Kidney (tissue), 13 donors: ENCODE measurements at regions not wholly inside any gene's neighbourhood (a gene's known extent, or its start where the extent isn't known, plus 50 kb on each side); places are given as distances from the start of the nearest gene placed in this dataset.
A peak's percentile ranks its signal among the peaks of the same experiment; 100 is the strongest.

ENCODE experiments used
- DNase-seq, 5 donors: peaks; one replicate each; pipeline ENCODE4 v3.0.0-alpha.2; 2013 to 2020
- FAIRE-seq: peaks from 2 replicates; lab custom pipeline; 2012; peaks lifted over from hg19 to GRCh38; lab: Jason Lieb, UNC
- H3K27ac ChIP-seq, 2 donors: one replicate each; pipeline ENCODE4 v1.7.0; 2013; ENCODE audit warnings: low read depth in 2 of 2, low read length in 2 of 2, inconsistent platforms in 1 of 2
- H3K27me3 ChIP-seq: one replicate; pipeline ENCODE4 v1.7.1; 2013; ENCODE audit warnings: low read length, inconsistent platforms; ENCODE audit not compliant: control insufficient read depth, insufficient read depth
- H3K36me3 ChIP-seq, 3 donors: one replicate each; pipeline versions ENCODE4 v1.7.0 to v1.7.1; 2013; ENCODE audit warnings: low read length in 3 of 3, control low read depth in 1 of 3, inconsistent platforms in 1 of 3; ENCODE audit not compliant: insufficient read depth in 3 of 3, control insufficient read depth in 2 of 3
- H3K4me1 ChIP-seq, 3 donors: one replicate each; pipeline versions ENCODE4 v1.7.0 to v1.7.1; 2013; ENCODE audit warnings: low read length in 3 of 3, inconsistent platforms in 1 of 3, low read depth in 1 of 3; ENCODE audit not compliant: control insufficient read depth in 2 of 3, insufficient read depth in 2 of 3
- H3K4me3 ChIP-seq, 3 donors: one replicate each; pipeline versions ENCODE4 v1.7.0 to v1.8.1; 2013; ENCODE audit warnings: low read length in 3 of 3, control low read depth in 1 of 3, inconsistent platforms in 1 of 3
- H3K9ac ChIP-seq, 3 donors: one replicate each; pipeline versions ENCODE4 v1.7.0 to v1.7.1; 2013; ENCODE audit warnings: low read length in 3 of 3, control low read depth in 1 of 3, inconsistent platforms in 1 of 3
- H3K9me3 ChIP-seq, 3 donors: one replicate each; pipeline versions ENCODE4 v1.7.0 to v1.7.1; 2013; ENCODE audit warnings: low read length in 3 of 3, control low read depth in 1 of 3, inconsistent platforms in 1 of 3; ENCODE audit not compliant: control insufficient read depth in 2 of 3, insufficient read depth in 1 of 3
- intact Hi-C: fragments of 100-400 bp; cut with DNase I; formaldehyde crosslinking; loops from one replicate; pipeline ENCODE4 v1.11.1; 2022
- TF ChIP-seq, protein P1 (sequence below): IDR thresholded peaks from 3 replicates; pipeline ENCODE4 v1.5.1; 2012; ENCODE audit warnings: mild to moderate bottlenecking, moderate library complexity, borderline replicate concordance; ENCODE audit not compliant: insufficient read depth; ENCODE audit errors: extremely low read depth
- donor health status: control.
- donor health status: control.
- donor health status: control.
- donor health status: control.
- donor health status: control.
- donor health status: DM: yes; HTN: yes; CAD: no.
- donor health status: Normal renal cell carcinoma (clear cell type).

DNA sequence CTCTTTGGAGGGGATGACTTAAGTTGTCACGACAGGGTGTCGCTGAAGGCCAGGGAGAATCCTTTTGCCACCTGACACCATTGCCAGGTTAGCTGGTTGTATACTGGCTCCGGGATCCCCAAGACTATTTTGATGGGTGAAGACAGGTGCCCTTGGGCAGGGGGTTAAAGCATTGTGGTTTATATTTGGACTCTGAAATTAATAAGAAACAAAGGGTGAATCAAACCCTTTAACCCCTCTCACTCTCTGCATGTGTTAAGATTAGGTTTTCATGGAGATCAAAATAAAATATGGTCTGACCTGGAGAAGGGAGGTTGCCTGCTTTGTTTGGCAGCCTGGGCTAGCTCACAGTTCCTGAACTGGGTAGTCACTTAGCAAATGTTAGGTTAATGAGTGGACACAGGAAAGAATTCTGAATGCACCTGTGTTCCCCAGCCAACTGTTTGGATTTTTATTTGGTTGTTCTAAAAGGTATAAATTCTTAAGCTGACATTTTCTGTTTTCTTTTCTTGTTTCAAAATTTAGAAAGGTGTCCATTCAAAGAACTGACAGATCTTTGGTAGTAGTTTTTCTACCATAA lies 301.7 kb downstream of the KCNS3 start:
- no peaks in the 10 kb centered on the region for H3K36me3 ChIP-seq
- no peak overlapping the region for H3K4me3 ChIP-seq
- DNase-seq: no peak
- H3K27me3 ChIP-seq: no peaks in the 10 kb centered on the region
- H3K27ac ChIP-seq: no peak overlapping the region
- no peaks in the 10 kb centered on the region for H3K4me1 ChIP-seq
- H3K9me3 ChIP-seq: no peaks in the 10 kb centered on the region
- TF ChIP-seq, protein P1, sequence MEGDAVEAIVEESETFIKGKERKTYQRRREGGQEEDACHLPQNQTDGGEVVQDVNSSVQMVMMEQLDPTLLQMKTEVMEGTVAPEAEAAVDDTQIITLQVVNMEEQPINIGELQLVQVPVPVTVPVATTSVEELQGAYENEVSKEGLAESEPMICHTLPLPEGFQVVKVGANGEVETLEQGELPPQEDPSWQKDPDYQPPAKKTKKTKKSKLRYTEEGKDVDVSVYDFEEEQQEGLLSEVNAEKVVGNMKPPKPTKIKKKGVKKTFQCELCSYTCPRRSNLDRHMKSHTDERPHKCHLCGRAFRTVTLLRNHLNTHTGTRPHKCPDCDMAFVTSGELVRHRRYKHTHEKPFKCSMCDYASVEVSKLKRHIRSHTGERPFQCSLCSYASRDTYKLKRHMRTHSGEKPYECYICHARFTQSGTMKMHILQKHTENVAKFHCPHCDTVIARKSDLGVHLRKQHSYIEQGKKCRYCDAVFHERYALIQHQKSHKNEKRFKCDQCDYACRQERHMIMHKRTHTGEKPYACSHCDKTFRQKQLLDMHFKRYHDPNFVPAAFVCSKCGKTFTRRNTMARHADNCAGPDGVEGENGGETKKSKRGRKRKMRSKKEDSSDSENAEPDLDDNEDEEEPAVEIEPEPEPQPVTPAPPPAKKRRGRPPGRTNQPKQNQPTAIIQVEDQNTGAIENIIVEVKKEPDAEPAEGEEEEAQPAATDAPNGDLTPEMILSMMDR: no peak
- FAIRE-seq: no peak
- no peak overlapping the region for H3K9ac ChIP-seq
- intact Hi-C loops: no loop called here

GRCh38 chr2:18178736-18179349 lies 300.4 kb downstream of the KCNS3 start:
- TF ChIP-seq, protein P1: peak; percentile 59

GRCh38 chr2:18176679-18177215 lies 298.3 kb downstream of the KCNS3 start:
- Histone ChIP-seq H3K36me3 (no peaks in the 10 kb centered on the region), H3K4me1 (no peaks in the 10 kb centered on the region), H3K9ac (no peak overlapping the region), H3K27ac (no peak overlapping the region), H3K4me3 (no peak overlapping the region), H3K9me3 (no peaks in the 10 kb centered on the region), H3K27me3 (no peaks in the 10 kb centered on the region)
- intact Hi-C loops: no loop called here
- DNase-seq: no peak
- FAIRE-seq: no peak
- TF ChIP-seq, protein P1: no peak

More at GRCh38 chr2:18178736-18179349, 300.4 kb downstream of the KCNS3 start:
- FAIRE-seq (peak; percentile 79), DNase-seq (peak in 1 of 5 donors; percentile 45)
- no peak overlapping the region for H3K4me3 ChIP-seq
- intact Hi-C loops: no loop called here
- no peaks in the 10 kb centered on the region for H3K27me3 ChIP-seq
- no peaks in the 10 kb centered on the region for H3K4me1 ChIP-seq
- no peaks in the 10 kb centered on the region for H3K9me3 ChIP-seq
- no peak overlapping the region for H3K27ac ChIP-seq
- H3K9ac ChIP-seq: no peak overlapping the region
- no peaks in the 10 kb centered on the region for H3K36me3 ChIP-seq
